Neural progenitor cell (in vitro differentiated cells): ENCODE measurements at regions not wholly inside any gene's neighbourhood (a gene's known extent, or its start where the extent isn't known, plus 50 kb on each side); places are given as distances from the start of the nearest gene placed in this dataset.

Source experiments
- DNase-seq: peaks from one replicate; pipeline ENCODE4 v3.0.0-alpha.2; 2016; ENCODE audit warnings: low spot score
- H2AFZ ChIP-seq: fragments of 200-600 bp; sonication (generic); replicated peaks from 2 replicates; pipeline ENCODE4 v1.6.1; 2016; ENCODE audit warnings: antibody characterized with exemption
- H3F3A ChIP-seq: fragments of 200-600 bp; sonication (generic); 2 replicates; pipeline ENCODE4 v1.6.1; 2016; ENCODE audit warnings: antibody characterized with exemption, low read depth
- H3K27ac ChIP-seq: fragments of 200-600 bp; sonication (generic); 2 replicates; pipeline ENCODE4 v1.5.1; 2016; ENCODE audit warnings: mild to moderate bottlenecking
- H3K27me3 ChIP-seq: fragments of 200-600 bp; sonication (generic); 2 replicates; pipeline ENCODE4 v1.6.1; 2016; ENCODE audit warnings: mild to moderate bottlenecking, moderate library complexity
- H3K36me3 ChIP-seq: fragments of 200-600 bp; sonication (generic); 2 replicates; pipeline ENCODE4 v1.5.1; 2016
- H3K4me1 ChIP-seq: fragments of 200-600 bp; sonication (generic); 2 replicates; pipeline ENCODE4 v1.6.1; 2016; ENCODE audit warnings: mixed run types
- H3K4me2 ChIP-seq: fragments of 200-600 bp; sonication (generic); 2 replicates; pipeline ENCODE4 v1.6.1; 2016
- H3K4me3 ChIP-seq: fragments of 200-600 bp; sonication (generic); 2 replicates; pipeline ENCODE4 v1.5.1; 2016
- H3K79me2 ChIP-seq: fragments of 200-600 bp; sonication (generic); 2 replicates; pipeline ENCODE4 v1.6.1; 2016; ENCODE audit warnings: low read depth
- H3K9ac ChIP-seq: fragments of 200-600 bp; sonication (generic); 2 replicates; pipeline ENCODE4 v1.6.1; 2016
- H3K9me3 ChIP-seq: fragments of 200-600 bp; sonication (generic); 2 replicates; pipeline ENCODE4 v1.5.1; 2016; ENCODE audit warnings: low read depth
- H4K20me1 ChIP-seq: fragments of 200-600 bp; sonication (generic); 2 replicates; pipeline ENCODE4 v1.6.1; 2016; ENCODE audit warnings: low read depth
- H3K27ac Mint-ChIP-seq: 3 replicates; pipeline ENCODE4 v1.8.0; 2021; ENCODE audit warnings: mixed read lengths
- H3K27me3 Mint-ChIP-seq: 2 replicates; pipeline ENCODE4 v1.8.0; 2022; ENCODE audit warnings: low read depth, mild to moderate bottlenecking, inconsistent platforms, moderate library complexity, mixed read lengths; ENCODE audit not compliant: insufficient read depth
- H3K36me3 Mint-ChIP-seq: 3 replicates; pipeline ENCODE4 v1.8.0; 2021; ENCODE audit warnings: mixed read lengths
- H3K4me1 Mint-ChIP-seq: 3 replicates; pipeline ENCODE4 v1.8.0; 2021; ENCODE audit warnings: mixed read lengths
- H3K4me3 Mint-ChIP-seq: 3 replicates; pipeline ENCODE4 v1.8.0; 2021; ENCODE audit warnings: mild to moderate bottlenecking, moderate library complexity, mixed read lengths
- H3K9me3 Mint-ChIP-seq: 3 replicates; pipeline ENCODE4 v1.8.0; 2020; ENCODE audit warnings: mixed read lengths
- CTCF ChIP-seq: fragments of 200-600 bp; sonication (generic); IDR thresholded peaks from 2 replicates; pipeline ENCODE4 v1.5.1; 2017; ENCODE audit warnings: antibody characterized with exemption, mild to moderate bottlenecking
- EZH2 ChIP-seq: fragments of 200-600 bp; sonication (generic); IDR thresholded peaks from 2 replicates; pipeline ENCODE4 v1.6.1; 2017; ENCODE audit warnings: antibody characterized with exemption, mild to moderate bottlenecking, moderate library complexity
- EZH2phosphoT487 ChIP-seq: fragments of 200-600 bp; sonication (generic); IDR thresholded peaks from 2 replicates; pipeline ENCODE4 v1.6.1; 2017; ENCODE audit warnings: antibody characterized with exemption

DNA sequence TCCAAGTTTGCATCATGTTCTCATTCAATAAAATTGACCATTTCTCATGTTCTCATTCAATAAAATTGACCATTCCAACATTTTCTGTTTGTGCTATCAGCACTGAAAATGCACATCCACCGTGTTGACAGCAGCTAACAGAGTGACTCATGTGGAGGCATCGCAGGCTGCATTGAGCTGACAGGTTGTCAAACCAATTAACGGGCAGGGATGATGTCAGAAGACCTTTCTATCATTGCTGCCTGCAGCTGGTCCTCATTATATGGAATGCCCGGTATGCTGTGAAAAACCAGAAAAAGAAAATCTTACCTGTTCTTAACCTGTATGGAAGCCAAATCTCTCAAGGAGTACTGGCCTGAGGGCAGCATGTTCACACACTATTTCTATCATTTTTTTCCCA, 202.0 kb downstream of the SMIM20 start:
- DNase-seq = no peak
- H3K27ac Mint-ChIP-seq = no peak overlapping the region
- Histone ChIP-seq H3K27ac (no peak overlapping the region), H3K9me3 (no peaks in the 10 kb centered on the region), H2AFZ (no peak overlapping the region), H3F3A (no peaks in the 10 kb centered on the region), H3K36me3 (no peaks in the 10 kb centered on the region), H3K79me2 (no peaks in the 10 kb centered on the region), H3K4me1 (no peaks in the 10 kb centered on the region), H4K20me1 (no peaks in the 10 kb centered on the region), H3K27me3 (no peaks in the 10 kb centered on the region), H3K9ac (no peak overlapping the region), H3K4me3 (no peak overlapping the region), H3K4me2 (no peak overlapping the region)
- H3K4me3 Mint-ChIP-seq = no peak overlapping the region
- TF ChIP-seq EZH2phosphoT487 (no peak), CTCF (no peak), EZH2 (no peak)
- peaks cover 3% of the 10 kb centered on the region for H3K27me3 Mint-ChIP-seq
- H3K36me3 Mint-ChIP-seq = no peaks in the 10 kb centered on the region
- peaks cover 16% of the 10 kb centered on the region for H3K9me3 Mint-ChIP-seq
- H3K4me1 Mint-ChIP-seq = no peaks in the 10 kb centered on the region

DNA sequence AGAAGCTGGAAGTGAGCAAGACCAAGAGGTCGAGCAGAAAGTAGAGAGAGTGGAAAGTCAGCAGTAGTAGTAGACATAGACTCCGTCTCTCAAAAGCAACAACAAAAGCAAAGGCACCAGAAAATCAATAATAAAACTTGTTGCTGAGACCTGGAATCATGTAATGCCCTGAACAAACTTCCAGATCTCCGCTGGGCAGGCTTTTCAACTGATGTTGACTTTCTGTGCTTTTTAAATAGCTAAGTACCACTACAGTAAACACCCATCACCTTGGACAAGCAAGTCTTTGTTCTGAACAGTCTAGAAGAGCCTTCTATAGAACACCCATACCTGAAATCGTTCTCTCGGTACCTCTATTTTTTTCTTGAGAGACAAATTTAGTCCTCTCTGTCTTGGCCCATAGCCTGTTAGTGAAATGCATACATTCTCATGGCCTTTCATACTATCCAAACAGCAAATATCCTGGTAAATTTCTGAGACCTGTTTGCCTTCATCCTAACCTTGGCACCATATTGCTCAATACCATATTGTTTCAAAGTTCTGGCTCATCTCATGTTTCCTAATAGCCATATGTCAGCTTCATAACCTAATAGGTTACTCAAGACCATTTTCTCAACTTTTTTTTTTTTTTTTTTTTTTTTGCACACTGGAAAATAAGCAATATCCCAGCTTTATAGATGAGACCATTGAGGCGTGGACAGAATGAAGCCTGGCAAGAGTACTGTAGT, 200.6 kb upstream of the RBPJ start:
- H3K27ac ChIP-seq = no peak overlapping the region
- H3K36me3 ChIP-seq = no peaks in the 10 kb centered on the region
- no peaks in the 10 kb centered on the region for H4K20me1 ChIP-seq
- H3K4me1 ChIP-seq = no peaks in the 10 kb centered on the region
- no peak overlapping the region for H3K4me2 ChIP-seq
- Mint-ChIP-seq H3K27ac (no peak overlapping the region), H3K9me3 (no peaks in the 10 kb centered on the region), H3K36me3 (no peaks in the 10 kb centered on the region), H3K27me3 (peaks cover 3% of the 10 kb centered on the region), H3K4me3 (no peak overlapping the region), H3K4me1 (no peaks in the 10 kb centered on the region)
- H3K9me3 ChIP-seq = no peaks in the 10 kb centered on the region
- no peak overlapping the region for H3K4me3 ChIP-seq
- H3K79me2 ChIP-seq = no peaks in the 10 kb centered on the region
- DNase-seq = no peak
- no peak overlapping the region for H3K9ac ChIP-seq
- no peaks in the 10 kb centered on the region for H3K27me3 ChIP-seq
- no peak overlapping the region for H2AFZ ChIP-seq
- TF ChIP-seq CTCF (no peak), EZH2phosphoT487 (no peak), EZH2 (no peak)
- no peaks in the 10 kb centered on the region for H3F3A ChIP-seq

GRCh38 chr4:26122690-26123089, 198.1 kb upstream of the RBPJ start:
- Histone ChIP-seq H3K27ac (no peak overlapping the region), H3K9me3 (no peaks in the 10 kb centered on the region), H3K27me3 (no peaks in the 10 kb centered on the region), H3K9ac (no peak overlapping the region), H4K20me1 (no peaks in the 10 kb centered on the region), H3K4me1 (no peaks in the 10 kb centered on the region), H3K4me2 (no peak overlapping the region), H3K79me2 (no peaks in the 10 kb centered on the region), H2AFZ (no peak overlapping the region), H3K36me3 (no peaks in the 10 kb centered on the region), H3K4me3 (no peak overlapping the region), H3F3A (no peaks in the 10 kb centered on the region)
- no peak for DNase-seq
- H3K9me3 Mint-ChIP-seq = no peaks in the 10 kb centered on the region
- H3K27ac Mint-ChIP-seq = no peak overlapping the region
- no peaks in the 10 kb centered on the region for H3K27me3 Mint-ChIP-seq
- TF ChIP-seq CTCF (no peak), EZH2 (no peak), EZH2phosphoT487 (no peak)
- no peaks in the 10 kb centered on the region for H3K36me3 Mint-ChIP-seq
- H3K4me3 Mint-ChIP-seq = no peak overlapping the region
- H3K4me1 Mint-ChIP-seq = no peaks in the 10 kb centered on the region
